ENCODE measurements at regions not wholly inside any gene's neighbourhood (a gene's known extent, or its start where the extent isn't known, plus 50 kb on each side); places are given as distances from the start of the nearest gene placed in this dataset.

DNA sequence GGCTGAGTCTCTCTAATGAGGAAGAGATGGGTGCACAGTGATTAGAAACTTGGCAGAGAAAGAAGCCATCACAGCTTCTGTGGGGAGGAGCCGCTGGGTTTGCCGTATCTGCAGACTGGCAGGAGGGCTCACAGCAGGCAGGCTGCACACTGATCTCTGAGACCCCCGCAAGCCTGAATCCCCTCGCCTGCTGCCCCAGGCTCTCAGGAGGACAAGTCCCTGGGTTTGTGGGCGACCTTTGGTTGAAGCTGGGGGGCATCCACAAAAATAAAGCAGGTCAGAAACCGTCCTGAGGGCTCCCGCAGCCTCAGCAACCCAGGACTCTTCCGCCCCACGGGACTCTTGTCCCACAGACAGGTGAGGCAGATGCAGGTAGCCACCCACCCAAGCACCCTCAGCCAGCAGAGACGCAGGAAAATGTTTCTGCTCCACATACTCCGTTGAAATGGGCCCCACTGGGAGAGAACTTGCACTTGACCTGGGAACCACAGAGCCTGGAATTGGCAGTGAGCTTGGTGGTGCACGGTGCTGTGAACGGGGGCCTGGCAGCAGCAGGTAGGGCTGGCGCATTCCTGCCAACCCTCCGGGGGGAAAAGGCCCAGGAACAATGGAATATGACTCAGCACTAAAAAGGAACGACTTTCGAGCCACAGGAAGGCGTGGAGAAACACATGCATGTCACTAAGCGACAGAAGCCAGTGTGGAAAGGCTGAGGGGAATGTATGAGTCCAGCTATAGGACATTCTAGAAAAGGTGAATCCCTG lies 89.9 kb downstream of the YTHDF1 start:
- DNase-seq (ENCODE audit: low read depth in 1 of 2, low spot score in 1 of 2) = no peak
- in situ Hi-C loops (cut with HindIII; ENCODE audit: low pct_unique_long_range_greater_than_20kb, low sequenced_read_pairs) = no loop called here
- no peak for TF ChIP-seq JUND (IDR thresholded peaks at IDR 0.05; ENCODE audit: low read depth)

- no peak for DNase-seq (ENCODE audit: low read depth in 1 of 2, low spot score in 1 of 2)
- in situ Hi-C loops (cut with HindIII; ENCODE audit: low pct_unique_long_range_greater_than_20kb, low sequenced_read_pairs) = no loop called here
- TF ChIP-seq JUND (IDR thresholded peaks at IDR 0.05; ENCODE audit: low read depth) = no peak
Measured at GRCh38 chr20:63125581-63125837, 90.4 kb downstream of the YTHDF1 start.

DNA sequence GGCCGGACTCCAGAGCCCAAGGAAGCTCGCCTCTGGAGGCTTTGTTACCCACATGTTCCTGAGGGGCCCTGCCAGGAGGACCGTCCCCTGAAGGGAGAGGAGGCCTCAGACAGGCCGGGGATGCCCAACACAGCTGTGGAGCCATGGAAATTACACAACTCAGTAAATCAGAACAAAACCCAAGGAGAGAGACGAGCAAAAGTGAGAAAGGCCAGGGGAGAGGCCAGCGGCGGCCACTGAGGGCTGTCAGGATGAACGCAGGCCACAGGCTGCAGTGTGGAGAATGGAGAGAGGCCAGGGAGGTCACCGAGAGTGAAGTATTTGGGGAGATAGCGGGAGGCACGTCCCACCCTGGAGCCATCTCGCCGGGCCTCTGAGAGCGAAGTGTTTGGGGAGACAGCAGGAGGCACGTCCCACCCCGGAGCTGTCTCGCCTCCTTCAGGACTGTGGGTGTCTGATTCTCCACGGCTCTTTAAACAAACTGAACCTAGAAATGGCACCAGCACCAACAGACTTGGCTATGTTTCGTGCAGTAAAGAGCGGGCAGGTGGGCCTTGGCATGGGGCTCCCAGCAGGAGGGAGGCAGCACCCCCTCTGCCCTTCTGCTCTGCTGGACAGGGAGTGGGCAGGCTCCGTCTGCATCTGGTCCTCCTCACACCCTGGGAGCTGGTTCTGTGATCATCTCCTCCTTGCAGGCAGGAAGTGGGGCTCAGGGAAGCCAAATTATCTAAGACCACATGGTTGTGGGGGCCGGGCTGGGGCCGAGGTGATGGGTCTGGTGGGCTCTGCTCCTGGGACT lies 91.0 kb downstream of the YTHDF1 start:
- no peak for TF ChIP-seq JUND (IDR thresholded peaks at IDR 0.05; ENCODE audit: low read depth)
- DNase-seq (ENCODE audit: low read depth in 1 of 2, low spot score in 1 of 2) = no peak
- in situ Hi-C loops (cut with HindIII; ENCODE audit: low pct_unique_long_range_greater_than_20kb, low sequenced_read_pairs) = no loop called here

- no peak for DNase-seq (ENCODE audit: low read depth in 1 of 2, low spot score in 1 of 2)
- no peak for TF ChIP-seq JUND (IDR thresholded peaks at IDR 0.05; ENCODE audit: low read depth)
- in situ Hi-C loops (cut with HindIII; ENCODE audit: low pct_unique_long_range_greater_than_20kb, low sequenced_read_pairs) = no loop called here
Measured at GRCh38 chr20:63124092-63124781, 91.7 kb downstream of the YTHDF1 start.

GRCh38 chr20:63123331-63123741 lies 92.6 kb downstream of the YTHDF1 start:
- DNase-seq (ENCODE audit: low read depth in 1 of 2, low spot score in 1 of 2) = no peak
- no peak for TF ChIP-seq JUND (IDR thresholded peaks at IDR 0.05; ENCODE audit: low read depth)
- in situ Hi-C loops (cut with HindIII; ENCODE audit: low pct_unique_long_range_greater_than_20kb, low sequenced_read_pairs) = no loop called here

DNA sequence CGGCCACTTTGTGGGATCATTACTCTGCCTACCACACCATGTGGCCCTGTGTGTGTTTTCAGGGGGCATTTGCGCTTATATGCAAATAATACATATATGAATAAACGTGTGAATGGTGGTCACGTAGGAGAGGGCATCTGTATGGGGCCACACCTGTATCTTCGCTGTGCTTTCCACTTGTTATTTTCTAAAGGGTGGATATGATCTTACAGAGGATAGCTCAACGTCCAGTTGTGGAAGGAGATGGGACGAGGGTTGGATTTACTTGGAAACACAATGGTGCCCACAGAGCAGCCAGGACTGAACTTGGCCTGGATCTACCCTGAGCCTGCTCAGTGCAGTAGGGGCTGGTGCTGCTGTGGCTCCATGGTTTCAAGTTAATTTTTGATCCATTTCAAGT lies 93.3 kb downstream of the YTHDF1 start:
- no peak for DNase-seq (ENCODE audit: low read depth in 1 of 2, low spot score in 1 of 2)
- TF ChIP-seq JUND (IDR thresholded peaks at IDR 0.05; ENCODE audit: low read depth) = no peak
- in situ Hi-C loops (cut with HindIII; ENCODE audit: low pct_unique_long_range_greater_than_20kb, low sequenced_read_pairs) = no loop called here

- in situ Hi-C loops (cut with HindIII; ENCODE audit: low pct_unique_long_range_greater_than_20kb, low sequenced_read_pairs) = no loop called here
- no peak for TF ChIP-seq JUND (IDR thresholded peaks at IDR 0.05; ENCODE audit: low read depth)
- no peak for DNase-seq (ENCODE audit: low read depth in 1 of 2, low spot score in 1 of 2)
Measured at GRCh38 chr20:63121749-63122405, 94.1 kb downstream of the YTHDF1 start.

DNA sequence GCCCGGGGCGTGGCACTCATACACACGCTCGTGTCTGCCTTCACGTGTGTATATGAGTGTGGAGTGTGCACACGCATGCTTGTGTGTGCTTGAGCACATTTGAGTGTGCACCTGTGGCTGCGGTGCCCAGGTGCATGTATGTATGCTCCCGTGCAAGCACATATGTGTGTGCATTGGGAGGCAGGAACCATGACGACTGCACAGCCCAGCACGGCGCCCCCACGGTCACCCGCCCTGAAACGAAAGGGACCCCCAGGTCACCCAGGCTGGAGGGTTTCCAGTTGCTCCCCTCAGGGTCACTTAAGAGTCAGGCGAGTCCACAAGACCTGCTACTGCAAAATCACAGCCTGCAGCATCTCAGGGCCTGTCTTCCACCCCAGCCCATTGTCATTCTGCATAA lies 94.7 kb downstream of the YTHDF1 start:
- DNase-seq (ENCODE audit: low read depth in 1 of 2, low spot score in 1 of 2) = no peak
- no peak for TF ChIP-seq JUND (IDR thresholded peaks at IDR 0.05; ENCODE audit: low read depth)
- in situ Hi-C loops (cut with HindIII; ENCODE audit: low pct_unique_long_range_greater_than_20kb, low sequenced_read_pairs) = no loop called here

DNA sequence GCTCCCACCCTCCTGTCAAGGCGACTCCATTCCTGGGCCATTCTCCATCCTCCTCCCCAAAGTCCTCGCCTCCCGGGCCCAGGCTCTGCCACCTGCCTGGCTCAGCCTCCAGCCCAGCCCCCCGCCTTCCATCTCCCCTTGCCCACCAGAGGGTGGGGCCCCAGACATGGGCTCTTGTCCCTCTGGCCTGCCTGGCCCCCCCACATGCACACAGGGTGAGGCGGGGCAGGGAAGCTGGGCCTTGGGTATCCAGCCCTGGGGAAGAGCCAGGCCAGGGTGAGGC lies 95.2 kb downstream of the YTHDF1 start:
- in situ Hi-C loops (cut with HindIII; ENCODE audit: low pct_unique_long_range_greater_than_20kb, low sequenced_read_pairs) = no loop called here
- no peak for DNase-seq (ENCODE audit: low read depth in 1 of 2, low spot score in 1 of 2)
- TF ChIP-seq JUND (IDR thresholded peaks at IDR 0.05; ENCODE audit: low read depth) = no peak

- no peak for DNase-seq (ENCODE audit: low read depth in 1 of 2, low spot score in 1 of 2)
- in situ Hi-C loops (cut with HindIII; ENCODE audit: low pct_unique_long_range_greater_than_20kb, low sequenced_read_pairs) = no loop called here
- no peak for TF ChIP-seq JUND (IDR thresholded peaks at IDR 0.05; ENCODE audit: low read depth)
Measured at GRCh38 chr20:63119963-63120807, 95.7 kb downstream of the YTHDF1 start.

- TF ChIP-seq JUND (IDR thresholded peaks at IDR 0.05; ENCODE audit: low read depth) = no peak
- in situ Hi-C loops (cut with HindIII; ENCODE audit: low pct_unique_long_range_greater_than_20kb, low sequenced_read_pairs) = no loop called here
- DNase-seq (ENCODE audit: low read depth in 1 of 2, low spot score in 1 of 2) = no peak
Measured at GRCh38 chr20:63119121-63119962, 96.6 kb downstream of the YTHDF1 start.
